H1 (cell line): ENCODE measurements at regions not wholly inside any gene's neighbourhood (a gene's known extent, or its start where the extent isn't known, plus 50 kb on each side); places are given as distances from the start of the nearest gene placed in this dataset.
"Not testable (repeated sequence)": the region's sequence is repeated elsewhere in the genome, so short reads cannot be mapped to it uniquely, and the experiment has no call there.

Experiments
- CTCF ChIA-PET: fragments of 300-600 bp; sonication (Branson Sonifier 250); formaldehyde crosslinking; loops from one replicate; lab custom pipeline; 2021; ENCODE audit not compliant: partially characterized antibody; lab: Charles Lee
- POLR2A ChIA-PET: fragments of 300-600 bp; sonication (Branson Sonifier 250); formaldehyde crosslinking; loops from one replicate; lab custom pipeline; 2021; ENCODE audit warnings: inconsistent platforms; ENCODE audit not compliant: partially characterized antibody; lab: Charles Lee
- DNase-seq, 2 experiments: peaks; one replicate each; pipeline versions ENCODE4 v3.0.0 to v3.0.0-alpha.2; 2010 to 2022; ENCODE audit warnings: low spot score in 2 of 2, low read depth in 1 of 2, mixed read lengths in 1 of 2
- FAIRE-seq: peaks from 2 replicates; lab custom pipeline; 2011; peaks lifted over from hg19 to GRCh38; lab: Jason Lieb, UNC
- H2AFZ ChIP-seq: 2 replicates; pipeline ENCODE4 v1.8.1; 2012; ENCODE audit warnings: low read length, inconsistent platforms
- H2AK5ac ChIP-seq: 2 replicates; pipeline ENCODE4 v1.6.1; 2013; ENCODE audit warnings: low read depth, low read length
- H2BK120ac ChIP-seq: replicated peaks from 2 replicates; pipeline ENCODE3; 2013; ENCODE audit warnings: low read depth, low read length, inconsistent platforms
- H2BK12ac ChIP-seq: 2 replicates; pipeline ENCODE4 v1.6.1; 2013; ENCODE audit warnings: low read depth, low read length
- H2BK15ac ChIP-seq: 2 replicates; pipeline ENCODE4 v1.6.1; 2013; ENCODE audit warnings: low read length
- H2BK20ac ChIP-seq: 2 replicates; pipeline ENCODE4 v1.6.1; 2013; ENCODE audit warnings: low read length
- H2BK5ac ChIP-seq: 2 replicates; pipeline ENCODE4 v1.6.1; 2013; ENCODE audit warnings: low read depth, low read length
- H3K14ac ChIP-seq: 2 replicates; pipeline ENCODE4 v1.6.1; 2013; ENCODE audit warnings: inconsistent platforms; ENCODE audit not compliant: insufficient read length
- H3K18ac ChIP-seq: 2 replicates; pipeline ENCODE4 v1.6.1; 2013; ENCODE audit warnings: low read length; ENCODE audit errors: extremely low read depth
- H3K23ac ChIP-seq: 2 replicates; pipeline ENCODE4 v1.6.1; 2013; ENCODE audit warnings: inconsistent platforms; ENCODE audit not compliant: insufficient read length
- H3K23me2 ChIP-seq: 2 replicates; pipeline ENCODE4 v1.6.1; 2013; ENCODE audit warnings: low read depth, low read length
- H3K27ac ChIP-seq: 2 replicates; pipeline ENCODE4 v1.6.1; 2011; ENCODE audit warnings: low read depth, low read length, inconsistent platforms
- H3K27me3 ChIP-seq, 4 experiments: replicated peaks in 1 of 4; 1 replicate in 1 of 4; 2 replicates in 3 of 4; pipeline versions ENCODE4 v1.6.1 to v1.8.1; 2011 to 2013; ENCODE audit warnings: low read length in 3 of 4, mild to moderate bottlenecking in 3 of 4, inconsistent platforms in 2 of 4, mixed read lengths in 2 of 4, moderate library complexity in 1 of 4; ENCODE audit not compliant: control insufficient read depth in 3 of 4, insufficient read depth in 3 of 4; ENCODE audit errors: extremely low read depth in 1 of 4
- H3K36me3 ChIP-seq, 4 experiments: 2 replicates each; pipeline versions ENCODE4 v1.6.1 to v1.8.1; 2011 to 2013; ENCODE audit warnings: mild to moderate bottlenecking in 4 of 4, low read length in 3 of 4, moderate library complexity in 2 of 4, control low read depth in 1 of 4, inconsistent platforms in 1 of 4; ENCODE audit not compliant: insufficient read depth in 4 of 4, control insufficient read depth in 2 of 4
- H3K4ac ChIP-seq: replicated peaks from 2 replicates; pipeline ENCODE3; 2013; ENCODE audit warnings: low read length, low read depth, mixed read lengths, inconsistent platforms; ENCODE audit not compliant: insufficient read length
- H3K4me1 ChIP-seq, 4 experiments: replicated peaks in 1 of 4; 1 replicate in 1 of 4; 2 replicates in 3 of 4; pipeline versions ENCODE4 v1.6.1 to v1.8.1; 2011 to 2013; ENCODE audit warnings: low read length in 3 of 4, inconsistent platforms in 2 of 4, mixed read lengths in 1 of 4; ENCODE audit not compliant: insufficient read depth in 4 of 4, control insufficient read depth in 3 of 4
- H3K4me2 ChIP-seq, 2 experiments: 2 replicates each; pipeline versions ENCODE4 v1.6.1 to v1.8.1; 2011 to 2013; ENCODE audit warnings: low read depth in 2 of 2, low read length in 2 of 2, control low read depth in 1 of 2, inconsistent platforms in 1 of 2, mild to moderate bottlenecking in 1 of 2; ENCODE audit not compliant: insufficient read depth in 1 of 2
- H3K4me3 ChIP-seq, 4 experiments: fragments of 200-600, 300-600 bp in 1 of 4; sonication (generic), shearing (Covaris generic), sonication (Bioruptor Twin) in 1 of 4; 2 replicates each; pipeline versions ENCODE4 v1.5.1 to v1.8.1; 2011 to 2016; ENCODE audit warnings: low read length in 4 of 4, low read depth in 3 of 4, control low read depth in 2 of 4, inconsistent platforms in 2 of 4, mild to moderate bottlenecking in 2 of 4, mixed read lengths in 1 of 4, moderate library complexity in 1 of 4; ENCODE audit not compliant: insufficient read depth in 2 of 4; ENCODE audit errors: extremely low read depth in 1 of 4
- H3K56ac ChIP-seq: replicated peaks from 2 replicates; pipeline ENCODE3; 2013; ENCODE audit warnings: low read depth, mild to moderate bottlenecking, mixed read lengths, low read length, inconsistent platforms; ENCODE audit not compliant: insufficient read length
- H3K79me1 ChIP-seq: 2 replicates; pipeline ENCODE4 v1.6.1; 2013; ENCODE audit warnings: low read depth, low read length, control low read depth
- H3K79me2 ChIP-seq, 2 experiments: 2 replicates each; pipeline versions ENCODE4 v1.6.1 to v1.8.1; 2012 to 2013; ENCODE audit warnings: low read length in 2 of 2, mild to moderate bottlenecking in 2 of 2, inconsistent platforms in 1 of 2; ENCODE audit not compliant: insufficient read depth in 2 of 2, control insufficient read depth in 1 of 2
- H3K9ac ChIP-seq, 4 experiments: replicated peaks in 1 of 4; 1 replicate in 1 of 4; 2 replicates in 3 of 4; pipeline versions ENCODE4 v1.6.1 to v1.8.1; 2011 to 2013; ENCODE audit warnings: low read depth in 3 of 4, low read length in 3 of 4, control low read depth in 2 of 4, mild to moderate bottlenecking in 2 of 4, moderate library complexity in 2 of 4, inconsistent platforms in 1 of 4; ENCODE audit errors: extremely low read depth in 1 of 4
- H3K9me3 ChIP-seq, 2 experiments: 2 replicates each; pipeline versions ENCODE4 v1.6.1 to v1.8.1; 2012 to 2013; ENCODE audit warnings: mild to moderate bottlenecking in 2 of 2, moderate library complexity in 2 of 2, control low read depth in 1 of 2, inconsistent platforms in 1 of 2, low read depth in 1 of 2, low read length in 1 of 2, mixed read lengths in 1 of 2; ENCODE audit not compliant: insufficient read depth in 2 of 2
- H4K20me1 ChIP-seq, 2 experiments: replicated peaks in 1 of 2; 2 replicates each; pipeline versions ENCODE3 to v1.8.1; 2011 to 2013; ENCODE audit warnings: inconsistent platforms in 2 of 2, low read length in 2 of 2, mild to moderate bottlenecking in 1 of 2; ENCODE audit not compliant: insufficient read depth in 2 of 2, control insufficient read depth in 1 of 2
- H4K5ac ChIP-seq: 2 replicates; pipeline ENCODE4 v1.6.1; 2013; ENCODE audit warnings: low read length, low read depth, mixed read lengths, inconsistent platforms; ENCODE audit not compliant: insufficient read length
- H4K8ac ChIP-seq: 2 replicates; pipeline ENCODE4 v1.8.0; 2013; ENCODE audit warnings: mild to moderate bottlenecking, moderate library complexity, low read length, inconsistent platforms; ENCODE audit not compliant: insufficient read depth; ENCODE audit errors: extremely low read depth
- H4K91ac ChIP-seq: replicated peaks from 2 replicates; pipeline ENCODE3; 2013; ENCODE audit warnings: low read length, mixed read lengths, inconsistent platforms; ENCODE audit not compliant: insufficient read length
- WGBS, 2 experiments: shearing (Covaris generic) in 1 of 2; methylation state at CpG; one replicate each; pipeline versions ENCODE4 v1.1.6 to v1.1.7; 2013 to 2015; ENCODE audit warnings: low lambda C conversion rate in 2 of 2, mixed read lengths in 2 of 2, inconsistent platforms in 1 of 2, low coverage in 1 of 2, missing lambda C conversion rate in 1 of 2; ENCODE audit not compliant: insufficient replicate concordance in 2 of 2, insufficient coverage in 1 of 2, insufficient read length in 1 of 2; ENCODE audit errors: extremely low coverage in 1 of 2, missing lambda C conversion rate in 1 of 2; 5-methylcytosine and 5-hydroxymethylcytosine counted together

DNA sequence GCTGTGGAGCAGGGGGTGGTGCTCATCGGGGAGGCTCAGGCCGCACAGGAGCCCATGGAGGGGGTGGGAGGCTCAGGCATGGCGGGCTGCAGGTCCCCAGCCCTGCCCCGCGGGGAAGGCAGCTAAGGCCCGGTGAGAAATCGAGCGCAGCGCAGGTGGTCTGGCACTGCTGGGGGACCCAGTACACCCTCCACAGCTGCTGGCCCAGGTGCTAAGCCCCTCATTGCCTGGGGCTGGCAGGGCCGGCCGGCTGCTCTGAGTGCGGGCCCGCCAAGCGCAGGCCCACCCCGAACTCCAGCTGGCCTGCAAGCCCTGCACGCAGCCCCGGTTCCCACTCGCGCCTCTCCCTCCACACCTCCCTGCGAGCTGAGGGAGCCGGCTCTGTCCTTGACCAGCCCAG lies 257.3 kb upstream of the CNTN5 start:
- H4K5ac ChIP-seq, H4K8ac ChIP-seq, H4K20me1 ChIP-seq, H3K4ac ChIP-seq, H2BK12ac ChIP-seq, H3K4me3 ChIP-seq, H3K23ac ChIP-seq, H3K36me3 ChIP-seq, H3K4me2 ChIP-seq, H3K27ac ChIP-seq, H3K9ac ChIP-seq, H3K56ac ChIP-seq, H3K27me3 ChIP-seq, H3K79me1 ChIP-seq, H2BK20ac ChIP-seq, H3K18ac ChIP-seq, H2BK15ac ChIP-seq, H2AK5ac ChIP-seq, H2BK120ac ChIP-seq, H3K4me1 ChIP-seq, H3K23me2 ChIP-seq, H4K91ac ChIP-seq, DNase-seq, POLR2A ChIA-PET, H2BK5ac ChIP-seq, H3K14ac ChIP-seq, H2AFZ ChIP-seq, FAIRE-seq, H3K79me2 ChIP-seq: not testable (repeated sequence)
- H3K9me3 ChIP-seq, result peaks cover 10 to 11% of the 10 kb centered on the region in 2 experiments; a peak in 3 of 4 replicates
- WGBS, 2 experiments, result 96% methylated on average over 17 of the region's 21 CpGs; no CpG with 5 or more reads in 1 of the 2 experiments
- CTCF ChIA-PET, result interaction anchor here (1.3 kb wide), 1 partner anchor 252 kb away, joined by 3 read pairs; no protein-coding TSS in a partner anchor
